Psoas muscle (tissue), 7 donors: ENCODE measurements at regions not wholly inside any gene's neighbourhood (a gene's known extent, or its start where the extent isn't known, plus 50 kb on each side); places are given as distances from the start of the nearest gene placed in this dataset.

Source experiments
- ATAC-seq, 4 donors: fragments of 200-7000 bp; cut with Tn5 transposase; one replicate each; pipeline ENCODE4 v1.9.1; 2020; ENCODE audit warnings: moderate library complexity in 3 of 4, mild to moderate bottlenecking in 2 of 4
- DNase-seq, 2 donors: peaks; one replicate each; pipeline ENCODE4 v3.0.0-alpha.2; 2020
- H3K27ac ChIP-seq: fragments of 200-600 bp; one replicate; pipeline ENCODE4 v1.8.0; 2022
- H3K27me3 ChIP-seq, 3 donors: fragments of 200-600 bp in 1 of 3; one replicate each; pipeline versions ENCODE4 v1.6.1 to v1.8.0; 2013 to 2022; ENCODE audit warnings: low read length in 2 of 3, mild to moderate bottlenecking in 2 of 3, moderate library complexity in 1 of 3; ENCODE audit not compliant: insufficient read depth in 3 of 3
- H3K36me3 ChIP-seq, 2 donors: fragments of 200-600 bp in 1 of 2; one replicate each; pipeline versions ENCODE4 v1.6.1 to v1.8.0; 2013 to 2022; ENCODE audit warnings: low read depth in 1 of 2, mild to moderate bottlenecking in 1 of 2, moderate library complexity in 1 of 2; ENCODE audit not compliant: insufficient read depth in 1 of 2
- H3K4me1 ChIP-seq: fragments of 200-600 bp; one replicate; pipeline ENCODE4 v1.8.0; 2022
- H3K4me3 ChIP-seq: fragments of 200-600 bp; one replicate; pipeline ENCODE4 v1.8.0; 2022; ENCODE audit warnings: mild to moderate bottlenecking
- H3K9me3 ChIP-seq: fragments of 200-600 bp; one replicate; pipeline ENCODE4 v1.8.0; 2022
- WGBS, 3 donors: extraction: QIAGEN DNeasy Blood & Tissue Kit; methylation state at CpG; one replicate each; pipeline versions ENCODE4 v1.1.6 to v1.1.7; 2013; 5-methylcytosine and 5-hydroxymethylcytosine counted together
- intact Hi-C, 2 donors: fragments of 100-400 bp; cut with DNase I; formaldehyde crosslinking; loops; one replicate each; pipeline versions ENCODE4 v1.11.0 to v1.14.2; 2022
- TF ChIP-seq, protein P1 (sequence below): fragments of 200-600 bp; IDR thresholded peaks from one replicate; pipeline ENCODE4 v1.8.0; 2022; ENCODE audit warnings: antibody characterized with exemption
- donor health status: healthy with polysubstance abuse.
- donor health status: DM: no; HTN: no; CAD: no; lungs with moderate emphysema.
- donor health status: Bipolar disorder and iron deficiency.
- donor health status: healthy.
- donor health status: DM: yes; HTN: yes; CAD: no.
- donor health status: DM: no; HTN: no; CAD: no.
- donor health status: DM: yes; HTN: yes; CAD: no.

DNA sequence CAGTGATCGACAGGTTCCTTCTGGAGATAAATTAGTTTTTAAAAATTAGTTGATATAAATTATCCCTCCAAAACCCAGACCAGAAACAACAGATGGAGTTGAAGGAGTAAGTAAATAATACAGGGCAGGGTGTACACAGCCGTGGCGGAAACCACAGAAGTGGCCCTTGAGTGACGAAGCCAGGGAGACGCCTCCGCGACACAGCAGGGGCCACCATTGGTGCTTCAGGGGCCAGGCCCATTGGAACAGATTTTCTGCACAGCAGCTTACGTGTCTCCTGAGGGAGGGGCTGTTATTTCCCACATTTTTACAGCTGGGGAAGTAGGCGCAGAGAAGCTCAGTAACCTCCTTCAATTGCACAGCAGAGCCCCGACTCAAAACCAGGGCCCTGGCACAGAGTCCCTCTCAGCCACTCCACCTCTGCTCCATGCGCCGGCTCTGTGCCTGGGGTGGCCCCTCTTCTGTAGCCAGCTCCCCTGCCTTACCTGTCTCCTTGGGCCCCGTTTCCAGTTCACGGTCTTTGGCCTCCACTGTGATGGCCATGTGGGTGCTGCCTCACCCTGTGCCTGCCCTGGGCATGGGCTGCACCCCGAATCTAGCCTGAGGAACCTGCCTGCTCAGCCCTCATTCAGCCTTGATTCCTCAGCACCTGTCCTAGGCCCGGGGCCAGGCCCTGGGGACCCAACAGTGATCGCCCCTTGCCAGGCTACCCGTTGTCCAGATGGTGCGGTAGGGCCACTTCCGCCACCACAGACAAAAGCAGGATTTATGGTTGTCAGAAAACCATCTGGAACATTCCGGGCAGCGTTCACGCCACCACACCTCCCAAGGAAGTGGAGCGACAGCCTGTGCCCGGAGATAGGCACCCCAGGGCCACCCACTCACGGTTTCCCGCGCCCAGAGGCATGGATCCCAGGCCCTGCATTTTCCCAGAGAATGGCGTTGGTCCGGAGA lies 128.5 kb upstream of the GSE1 start:
- TF ChIP-seq, protein P1, sequence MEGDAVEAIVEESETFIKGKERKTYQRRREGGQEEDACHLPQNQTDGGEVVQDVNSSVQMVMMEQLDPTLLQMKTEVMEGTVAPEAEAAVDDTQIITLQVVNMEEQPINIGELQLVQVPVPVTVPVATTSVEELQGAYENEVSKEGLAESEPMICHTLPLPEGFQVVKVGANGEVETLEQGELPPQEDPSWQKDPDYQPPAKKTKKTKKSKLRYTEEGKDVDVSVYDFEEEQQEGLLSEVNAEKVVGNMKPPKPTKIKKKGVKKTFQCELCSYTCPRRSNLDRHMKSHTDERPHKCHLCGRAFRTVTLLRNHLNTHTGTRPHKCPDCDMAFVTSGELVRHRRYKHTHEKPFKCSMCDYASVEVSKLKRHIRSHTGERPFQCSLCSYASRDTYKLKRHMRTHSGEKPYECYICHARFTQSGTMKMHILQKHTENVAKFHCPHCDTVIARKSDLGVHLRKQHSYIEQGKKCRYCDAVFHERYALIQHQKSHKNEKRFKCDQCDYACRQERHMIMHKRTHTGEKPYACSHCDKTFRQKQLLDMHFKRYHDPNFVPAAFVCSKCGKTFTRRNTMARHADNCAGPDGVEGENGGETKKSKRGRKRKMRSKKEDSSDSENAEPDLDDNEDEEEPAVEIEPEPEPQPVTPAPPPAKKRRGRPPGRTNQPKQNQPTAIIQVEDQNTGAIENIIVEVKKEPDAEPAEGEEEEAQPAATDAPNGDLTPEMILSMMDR = no peak
- Histone ChIP-seq H3K27me3 (no peaks in the 10 kb centered on the region), H3K4me1 (no peaks in the 10 kb centered on the region), H3K27ac (no peak overlapping the region), H3K9me3 (no peaks in the 10 kb centered on the region), H3K4me3 (no peak overlapping the region), H3K36me3 (no peaks in the 10 kb centered on the region)
- WGBS, 3 donors = 89 to 91% (median 91%) methylated on average over 30 of the region's 30 CpGs
- no peak for ATAC-seq
- no peak for DNase-seq
- intact Hi-C loops = no loop called here

DNA sequence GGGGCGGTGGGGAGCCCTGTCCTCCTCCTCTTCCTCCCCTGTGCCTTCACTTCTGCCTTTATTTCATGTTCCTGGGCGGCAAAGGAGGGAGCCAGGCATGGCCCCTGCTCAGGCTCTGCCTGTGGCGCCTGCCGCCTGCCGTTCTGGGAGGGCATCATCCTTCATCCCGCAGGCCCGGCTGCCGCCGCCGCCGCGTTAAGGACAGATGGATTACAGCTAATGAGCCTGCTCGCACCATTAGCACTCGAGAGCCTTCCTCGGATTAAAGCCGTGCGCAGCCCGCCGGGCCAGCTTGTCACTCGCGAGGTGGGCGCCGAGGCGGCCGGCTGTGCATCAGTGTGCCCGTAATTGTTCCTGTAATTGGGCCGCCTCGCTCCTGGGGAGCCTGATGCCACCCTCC lies 127.7 kb upstream of the GSE1 start:
- Histone ChIP-seq H3K9me3 (no peaks in the 10 kb centered on the region), H3K27ac (no peak overlapping the region), H3K4me1 (no peaks in the 10 kb centered on the region), H3K4me3 (no peak overlapping the region), H3K27me3 (no peaks in the 10 kb centered on the region), H3K36me3 (no peaks in the 10 kb centered on the region)
- TF ChIP-seq, protein P1 = no peak
- 94 to 96% (median 95%) methylated on average over 28 of the region's 28 CpGs for WGBS, 3 donors
- ATAC-seq = no peak
- intact Hi-C loops = no loop called here
- DNase-seq = no peak

DNA sequence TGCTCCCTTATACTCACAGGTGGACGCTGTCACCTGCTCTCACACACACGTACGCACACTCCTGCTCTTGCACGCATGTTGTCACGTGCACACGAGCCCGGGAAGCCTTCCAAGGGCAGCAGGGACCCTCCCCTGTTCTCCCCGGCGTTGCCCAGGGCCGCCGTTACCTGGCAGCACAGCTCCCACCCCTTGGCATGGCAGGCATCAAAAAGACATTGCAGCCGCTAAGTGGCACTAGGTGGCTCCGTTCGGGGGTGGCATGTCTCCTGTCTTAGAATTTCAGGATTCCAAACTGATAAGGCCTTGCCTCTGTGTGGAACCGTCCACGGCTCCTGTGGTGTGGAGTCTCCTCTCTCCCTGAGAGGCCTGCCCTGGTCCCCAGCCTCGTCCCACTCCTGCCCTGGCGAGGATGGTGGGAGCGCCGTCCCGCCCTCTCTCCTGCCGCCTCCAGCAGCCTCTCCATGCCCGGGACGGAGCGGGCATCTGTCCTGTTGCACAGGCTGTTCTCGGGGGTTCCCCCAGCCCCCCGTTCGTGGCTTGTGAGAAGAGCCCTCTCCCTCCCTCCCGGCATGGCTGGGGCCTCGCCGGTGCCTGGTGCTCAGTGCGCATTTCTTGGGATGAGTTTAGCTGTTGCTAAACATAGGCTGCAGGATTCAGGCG lies 126.7 kb upstream of the GSE1 start:
- TF ChIP-seq, protein P1 = no peak
- H3K4me1 ChIP-seq = peaks cover 5% of the 10 kb centered on the region
- no peak overlapping the region for H3K4me3 ChIP-seq
- no peaks in the 10 kb centered on the region for H3K9me3 ChIP-seq
- 93 to 96% (median 95%) methylated on average over 32 to 33 of the region's 33 CpGs for WGBS, 3 donors
- DNase-seq = no peak
- no peak for ATAC-seq
- H3K36me3 ChIP-seq = no peaks in the 10 kb centered on the region
- H3K27me3 ChIP-seq = no peaks in the 10 kb centered on the region
- no peak overlapping the region for H3K27ac ChIP-seq
- intact Hi-C loops = no loop called here

DNA sequence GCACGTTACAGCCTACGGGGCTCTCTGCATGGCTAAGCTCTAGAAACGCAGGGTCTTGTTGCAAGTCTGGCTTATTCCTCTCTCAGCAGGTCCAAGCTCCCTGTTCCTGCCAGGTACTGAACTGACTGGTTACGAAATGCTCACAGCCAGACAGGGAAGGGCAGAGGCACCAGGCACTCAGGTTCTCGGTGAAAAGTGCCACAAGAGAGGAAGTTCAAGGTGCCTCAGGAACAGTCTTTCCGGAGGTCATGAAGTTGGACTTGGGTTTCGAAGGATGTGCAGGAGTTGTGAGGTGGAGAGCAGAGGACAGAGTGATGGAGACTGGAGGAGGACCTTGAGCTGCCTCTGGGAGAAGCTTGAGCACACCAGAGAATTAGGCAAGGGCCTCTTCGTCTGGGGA lies 124.7 kb upstream of the GSE1 start:
- ATAC-seq = no peak
- Histone ChIP-seq H3K9me3 (no peaks in the 10 kb centered on the region), H3K4me3 (no peak overlapping the region), H3K27ac (no peak overlapping the region), H3K27me3 (no peaks in the 10 kb centered on the region), H3K36me3 (no peaks in the 10 kb centered on the region), H3K4me1 (peaks cover 20% of the 10 kb centered on the region)
- DNase-seq = no peak
- TF ChIP-seq, protein P1 = no peak
- intact Hi-C loops = no loop called here
- WGBS, 3 donors = 75 to 89% (median 84%) methylated on average over 8 of the region's 8 CpGs
